ENCODE measurements at regions not wholly inside any gene's neighbourhood (a gene's known extent, or its start where the extent isn't known, plus 50 kb on each side); places are given as distances from the start of the nearest gene placed in this dataset.

- TF ChIP-seq CTCF (IDR thresholded peaks at IDR 0.05), result no peak
- TF ChIP-seq POLR2A (IDR thresholded peaks at IDR 0.05), result no peak
These were observed 1066.3 kb upstream of the MAP3K7 start for GRCh38 chr6:91653076-91653723.

Data from body of pancreas (tissue), 4 donors.